A673 (cell line): ENCODE measurements at regions not wholly inside any gene's neighbourhood (a gene's known extent, or its start where the extent isn't known, plus 50 kb on each side); places are given as distances from the start of the nearest gene placed in this dataset.

Experiments used
- BruUV-seq: library from RNA; stranded (reverse); fragments of 400-500 nt; replicated peaks from 2 replicates; lab custom pipeline; 2021; lab: Mats Ljungman, UMichigan
- CTCF ChIA-PET: fragments of 300-600 bp; sonication (Branson Sonifier 250); formaldehyde crosslinking; loops from one replicate; lab custom pipeline; 2022; ENCODE audit warnings: antibody characterized with exemption; lab: Charles Lee
- POLR2A ChIA-PET: fragments of 300-600 bp; sonication (Branson Sonifier 250); formaldehyde crosslinking; loops from one replicate; lab custom pipeline; 2022; ENCODE audit warnings: antibody characterized with exemption; ENCODE audit not compliant: low non-redundant PET; lab: Charles Lee
- DNase-seq: peaks from one replicate; pipeline ENCODE4 v3.0.0-alpha.2; 2015; ENCODE audit warnings: low spot score
- H3K27ac ChIP-seq: fragments of 200-600 bp; sonication (generic); 2 replicates; pipeline ENCODE4 v1.5.1; 2016; ENCODE audit warnings: mixed run types, low read depth, mild to moderate bottlenecking, mixed read lengths, antibody characterized with exemption, low read length; ENCODE audit not compliant: poor library complexity, severe bottlenecking
- H3K27me3 ChIP-seq: fragments of 200-600 bp; sonication (generic); replicated peaks from 2 replicates; pipeline ENCODE4 v1.6.1; 2017; ENCODE audit warnings: mixed run types, low read depth, mild to moderate bottlenecking, mixed read lengths, antibody characterized with exemption, low read length; ENCODE audit not compliant: insufficient read depth, poor library complexity
- H3K36me3 ChIP-seq: fragments of 200-600 bp; sonication (generic); 2 replicates; pipeline ENCODE4 v1.6.1; 2016; ENCODE audit warnings: mixed run types, mild to moderate bottlenecking, mixed read lengths, antibody characterized with exemption, low read length; ENCODE audit not compliant: insufficient read depth, poor library complexity, severe bottlenecking
- H3K4me1 ChIP-seq: fragments of 200-600 bp; sonication (generic); 2 replicates; pipeline ENCODE4 v1.6.1; 2017; ENCODE audit warnings: mixed run types, mild to moderate bottlenecking, mixed read lengths, antibody characterized with exemption, low read length; ENCODE audit not compliant: insufficient read depth, poor library complexity, severe bottlenecking
- H3K4me3 ChIP-seq: fragments of 200-600 bp; sonication (generic); 2 replicates; pipeline ENCODE4 v1.5.1; 2016; ENCODE audit warnings: low read depth, mixed run types, mild to moderate bottlenecking, mixed read lengths, low read length; ENCODE audit not compliant: poor library complexity, severe bottlenecking
- H3K9me3 ChIP-seq: fragments of 200-600 bp; sonication (generic); 2 replicates; pipeline ENCODE4 v1.6.1; 2016; ENCODE audit warnings: mixed run types, low read depth, mild to moderate bottlenecking, mixed read lengths, antibody characterized with exemption, low read length; ENCODE audit not compliant: poor library complexity, severe bottlenecking
- CTCF ChIP-seq: fragments of 300-800, 200-600 bp; sonication (generic); conservative IDR thresholded peaks from 2 replicates; pipeline ENCODE4 v1.5.1; 2017; ENCODE audit warnings: low read depth, mild to moderate bottlenecking, antibody characterized with exemption, low read length, moderate library complexity, mixed read lengths
- EZH2 ChIP-seq: fragments of 200-600 bp; sonication (generic); IDR thresholded peaks from 2 replicates; pipeline ENCODE4 v1.6.1; 2017; ENCODE audit warnings: borderline replicate concordance, low read depth, mild to moderate bottlenecking, mixed read lengths, antibody characterized with exemption, low read length; ENCODE audit not compliant: poor library complexity, severe bottlenecking
- intact Hi-C: fragments of 100-400 bp; cut with micrococcal nuclease; formaldehyde crosslinking; loops from one replicate; pipeline ENCODE4 v1.10.0; 2022; ENCODE audit not compliant: unreplicated experiment

- DNase-seq: no peak
- H3K36me3 ChIP-seq: no peaks in the 10 kb centered on the region
- no peaks in the 10 kb centered on the region for H3K4me1 ChIP-seq
- intact Hi-C loops: no loop called here
- no peaks in the 10 kb centered on the region for H3K9me3 ChIP-seq
- BruUV-seq: no TSS peak
- H3K27ac ChIP-seq: no peak overlapping the region
- no peaks in the 10 kb centered on the region for H3K27me3 ChIP-seq
- ChIA-PET CTCF (no interaction called here), POLR2A (interaction anchor here (0.6 kb wide), 1 partner anchor 252 kb away, joined by 3 read pairs; no protein-coding TSS in a partner anchor)
- H3K4me3 ChIP-seq: no peak overlapping the region
- no peak for TF ChIP-seq CTCF
- no peak for TF ChIP-seq EZH2
Measured at GRCh38 chr6:8195714-8196102, 93.4 kb upstream of the EEF1E1 start.

- H3K4me1 ChIP-seq: no peaks in the 10 kb centered on the region
- CTCF ChIA-PET: no interaction called here
- no peaks in the 10 kb centered on the region for H3K27me3 ChIP-seq
- H3K27ac ChIP-seq: no peak overlapping the region
- intact Hi-C loops: no loop called here
- H3K9me3 ChIP-seq: no peaks in the 10 kb centered on the region
- no peak for TF ChIP-seq EZH2
- TF ChIP-seq CTCF: peak; percentile 49
- POLR2A ChIA-PET: no interaction called here
- peak; percentile 53 for DNase-seq
- no TSS peak for BruUV-seq
- H3K36me3 ChIP-seq: no peaks in the 10 kb centered on the region
- H3K4me3 ChIP-seq: no peak overlapping the region
Measured at GRCh38 chr6:8195040-8195713, 92.8 kb upstream of the EEF1E1 start.

- Histone ChIP-seq H3K27ac (no peak overlapping the region), H3K36me3 (no peaks in the 10 kb centered on the region), H3K9me3 (no peaks in the 10 kb centered on the region), H3K4me3 (no peak overlapping the region), H3K4me1 (no peaks in the 10 kb centered on the region), H3K27me3 (no peaks in the 10 kb centered on the region)
- no TSS peak for BruUV-seq
- intact Hi-C loops: no loop called here
- no peak for DNase-seq
- ChIA-PET CTCF (no interaction called here), POLR2A (no interaction called here)
- TF ChIP-seq CTCF: no peak
- no peak for TF ChIP-seq EZH2
Measured at GRCh38 chr6:8194490-8194889, 92.1 kb upstream of the EEF1E1 start.
